GM18867 (cell line): ENCODE measurements at regions not wholly inside any gene's neighbourhood (a gene's known extent, or its start where the extent isn't known, plus 50 kb on each side); places are given as distances from the start of the nearest gene placed in this dataset.
"Not testable (repeated sequence)": the region's sequence is repeated elsewhere in the genome, so short reads cannot be mapped to it uniquely, and the experiment has no call there.

Source experiments
- ATAC-seq: cut with Tn5 transposase; IDR thresholded peaks from one replicate; pipeline ENCODE4 v1.9.1; 2021; ENCODE audit warnings: mild to moderate bottlenecking, moderate library complexity; ENCODE audit not compliant: unreplicated experiment

- no peak for ATAC-seq
These were observed 50.7 kb upstream of the AP4E1 start for GRCh38 chr15:50857763-50858162.

- peak; percentile 98 for ATAC-seq
These were observed 53.6 kb upstream of the AP4E1 start for GRCh38 chr15:50854601-50855490.

- no peak for ATAC-seq
These were observed 58.5 kb upstream of the AP4E1 start for GRCh38 chr15:50850003-50850402.

GRCh38 chr15:50848349-50848748 is 60.1 kb upstream of the AP4E1 start:
- ATAC-seq, result no peak

GRCh38 chr15:50845181-50845580 is 63.3 kb upstream of the AP4E1 start:
- not testable (repeated sequence) for ATAC-seq

GRCh38 chr15:50840520-50840919 is 68.0 kb upstream of the AP4E1 start:
- no peak for ATAC-seq

- no peak for ATAC-seq
These were observed 71.2 kb upstream of the AP4E1 start for GRCh38 chr15:50837256-50837770.

- no peak for ATAC-seq
These were observed 65.2 kb upstream of the SPPL2A start for GRCh38 chr15:50830477-50831354.

GRCh38 chr15:50828610-50829206 is 63.2 kb upstream of the SPPL2A start:
- no peak for ATAC-seq

GRCh38 chr15:50825946-50826345 is 60.4 kb upstream of the SPPL2A start:
- no peak for ATAC-seq

- ATAC-seq, result no peak
These were observed 59.0 kb upstream of the SPPL2A start for GRCh38 chr15:50824514-50824913.

GRCh38 chr15:50823281-50823680 is 57.8 kb upstream of the SPPL2A start:
- no peak for ATAC-seq

GRCh38 chr15:50821476-50821875 is 56.0 kb upstream of the SPPL2A start:
- ATAC-seq, result no peak

- no peak for ATAC-seq
These were observed 55.4 kb upstream of the SPPL2A start for GRCh38 chr15:50820808-50821382.

GRCh38 chr15:50819344-50819743 is 53.8 kb upstream of the SPPL2A start:
- ATAC-seq, result no peak

GRCh38 chr15:50815958-50816590 is 50.6 kb upstream of the SPPL2A start:
- ATAC-seq, result no peak
